ENCODE measurements at regions not wholly inside any gene's neighbourhood (a gene's known extent, or its start where the extent isn't known, plus 50 kb on each side); places are given as distances from the start of the nearest gene placed in this dataset.

DNA sequence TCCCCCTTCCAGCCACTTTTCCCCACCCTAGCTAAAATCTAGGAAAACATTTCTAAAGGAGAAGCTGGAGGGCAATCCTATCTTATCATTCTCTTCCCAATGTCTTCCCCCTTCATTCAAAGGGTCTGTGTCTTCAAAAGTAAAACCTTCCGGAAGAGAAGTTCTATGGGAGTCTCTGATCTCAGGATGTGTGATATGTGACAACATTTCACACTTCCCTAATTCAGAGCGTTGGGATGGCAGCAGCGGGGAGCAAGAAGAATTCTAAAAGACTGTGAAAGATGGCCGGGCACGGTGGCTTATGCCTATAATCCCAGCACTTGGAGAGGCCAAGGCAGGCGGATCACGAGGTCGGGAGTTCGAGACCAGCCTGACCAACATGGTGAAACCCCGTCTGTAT, 65.4 kb upstream of the AKIRIN2 start:
- Histone ChIP-seq H3K4me3 (no peak overlapping the region), H3K36me3 (no peaks in the 10 kb centered on the region), H3K27ac (no peak overlapping the region), H3K4me1 (ENCODE audit: control insufficient read depth in 1 of 2, low read depth in 2 of 2) (no peaks in the 10 kb centered on the region), H3K9me3 (no peaks in the 10 kb centered on the region), H3K27me3 (replicated peaks; ENCODE audit: insufficient read depth) (no peaks in the 10 kb centered on the region)
- no peak for DNase-seq (ENCODE audit: low spot score)
- TF ChIP-seq, protein P1, sequence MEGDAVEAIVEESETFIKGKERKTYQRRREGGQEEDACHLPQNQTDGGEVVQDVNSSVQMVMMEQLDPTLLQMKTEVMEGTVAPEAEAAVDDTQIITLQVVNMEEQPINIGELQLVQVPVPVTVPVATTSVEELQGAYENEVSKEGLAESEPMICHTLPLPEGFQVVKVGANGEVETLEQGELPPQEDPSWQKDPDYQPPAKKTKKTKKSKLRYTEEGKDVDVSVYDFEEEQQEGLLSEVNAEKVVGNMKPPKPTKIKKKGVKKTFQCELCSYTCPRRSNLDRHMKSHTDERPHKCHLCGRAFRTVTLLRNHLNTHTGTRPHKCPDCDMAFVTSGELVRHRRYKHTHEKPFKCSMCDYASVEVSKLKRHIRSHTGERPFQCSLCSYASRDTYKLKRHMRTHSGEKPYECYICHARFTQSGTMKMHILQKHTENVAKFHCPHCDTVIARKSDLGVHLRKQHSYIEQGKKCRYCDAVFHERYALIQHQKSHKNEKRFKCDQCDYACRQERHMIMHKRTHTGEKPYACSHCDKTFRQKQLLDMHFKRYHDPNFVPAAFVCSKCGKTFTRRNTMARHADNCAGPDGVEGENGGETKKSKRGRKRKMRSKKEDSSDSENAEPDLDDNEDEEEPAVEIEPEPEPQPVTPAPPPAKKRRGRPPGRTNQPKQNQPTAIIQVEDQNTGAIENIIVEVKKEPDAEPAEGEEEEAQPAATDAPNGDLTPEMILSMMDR (IDR thresholded peaks at IDR 0.05) = no peak
- no peak for ATAC-seq (ENCODE audit: insufficient number of reproducible peaks, low FRiP score, low read depth)

- DNase-seq (ENCODE audit: low spot score) (no peak), ATAC-seq (ENCODE audit: insufficient number of reproducible peaks, low FRiP score, low read depth) (no peak)
- TF ChIP-seq, protein P1 (IDR thresholded peaks at IDR 0.05) = no peak
- Histone ChIP-seq H3K36me3 (no peaks in the 10 kb centered on the region), H3K27me3 (replicated peaks; ENCODE audit: insufficient read depth) (no peaks in the 10 kb centered on the region), H3K4me3 (no peak overlapping the region), H3K4me1 (ENCODE audit: control insufficient read depth in 1 of 2, low read depth in 2 of 2) (no peaks in the 10 kb centered on the region), H3K9me3 (no peaks in the 10 kb centered on the region), H3K27ac (no peak overlapping the region)
Measured at GRCh38 chr6:87766211-87766610, 64.2 kb upstream of the AKIRIN2 start.

- H3K36me3 ChIP-seq = no peaks in the 10 kb centered on the region
- no peak overlapping the region for H3K4me3 ChIP-seq
- TF ChIP-seq, protein P1 (IDR thresholded peaks at IDR 0.05) = no peak
- H3K27ac ChIP-seq = no peak overlapping the region
- H3K4me1 ChIP-seq (ENCODE audit: control insufficient read depth in 1 of 2, low read depth in 2 of 2) = peaks cover 3 to 12% of the 10 kb centered on the region in 2 donors
- H3K9me3 ChIP-seq = no peaks in the 10 kb centered on the region
- H3K27me3 ChIP-seq (replicated peaks; ENCODE audit: insufficient read depth) = no peaks in the 10 kb centered on the region
- DNase-seq (ENCODE audit: low spot score) (no peak), ATAC-seq (ENCODE audit: insufficient number of reproducible peaks, low FRiP score, low read depth) (no peak)
Measured at GRCh38 chr6:87763901-87764300, 61.9 kb upstream of the AKIRIN2 start.

GRCh38 chr6:87763276-87763675, 61.2 kb upstream of the AKIRIN2 start:
- TF ChIP-seq, protein P1 (IDR thresholded peaks at IDR 0.05) = no peak
- no peak for ATAC-seq (ENCODE audit: insufficient number of reproducible peaks, low FRiP score, low read depth)
- H3K4me3 ChIP-seq = no peak overlapping the region
- H3K36me3 ChIP-seq = no peaks in the 10 kb centered on the region
- H3K9me3 ChIP-seq = no peaks in the 10 kb centered on the region
- no peak for DNase-seq (ENCODE audit: low spot score)
- H3K4me1 ChIP-seq (ENCODE audit: control insufficient read depth in 1 of 2, low read depth in 2 of 2) = peaks cover 3 to 12% of the 10 kb centered on the region in 2 donors
- no peak overlapping the region for H3K27ac ChIP-seq
- H3K27me3 ChIP-seq (replicated peaks; ENCODE audit: insufficient read depth) = no peaks in the 10 kb centered on the region

GRCh38 chr6:87762116-87762515, 60.1 kb upstream of the AKIRIN2 start:
- H3K27ac ChIP-seq = no peak overlapping the region

More at GRCh38 chr6:87762116-87762515, 60.1 kb upstream of the AKIRIN2 start:
- H3K4me1 ChIP-seq (ENCODE audit: control insufficient read depth in 1 of 2, low read depth in 2 of 2) = peaks cover 3 to 12% of the 10 kb centered on the region in 2 donors
- TF ChIP-seq, protein P1 (IDR thresholded peaks at IDR 0.05) = no peak
- H3K4me3 ChIP-seq = no peak overlapping the region
- ATAC-seq (ENCODE audit: insufficient number of reproducible peaks, low FRiP score, low read depth) (no peak), DNase-seq (ENCODE audit: low spot score) (no peak)
- H3K36me3 ChIP-seq = no peaks in the 10 kb centered on the region
- H3K9me3 ChIP-seq = no peaks in the 10 kb centered on the region
- no peaks in the 10 kb centered on the region for H3K27me3 ChIP-seq (replicated peaks; ENCODE audit: insufficient read depth)
